Upper lobe of right lung (tissue), 1 donor: ENCODE measurements at regions not wholly inside any gene's neighbourhood (a gene's known extent, or its start where the extent isn't known, plus 50 kb on each side); places are given as distances from the start of the nearest gene placed in this dataset.

Experiments used
- ATAC-seq: fragments of 200-7000 bp; cut with Tn5 transposase; one replicate; pipeline ENCODE4 v1.9.1; 2020; ENCODE audit warnings: mild to moderate bottlenecking, moderate library complexity
- DNase-seq: peaks from one replicate; pipeline ENCODE4 v3.0.0-alpha.2; 2020
- H3K27ac ChIP-seq: fragments of 200-600 bp; one replicate; pipeline ENCODE4 v1.8.0; 2022
- H3K27me3 ChIP-seq: fragments of 200-600 bp; one replicate; pipeline ENCODE4 v1.8.0; 2022; ENCODE audit warnings: mild to moderate bottlenecking
- H3K36me3 ChIP-seq: fragments of 200-600 bp; one replicate; pipeline ENCODE4 v1.8.0; 2022
- H3K4me1 ChIP-seq: fragments of 200-600 bp; one replicate; pipeline ENCODE4 v1.8.0; 2022
- H3K4me3 ChIP-seq: fragments of 200-600 bp; one replicate; pipeline ENCODE4 v1.8.0; 2022; ENCODE audit warnings: mild to moderate bottlenecking
- H3K9me3 ChIP-seq: fragments of 200-600 bp; one replicate; pipeline ENCODE4 v1.8.0; 2022
- CTCF ChIP-seq: fragments of 200-600 bp; IDR thresholded peaks from one replicate; pipeline ENCODE4 v1.8.0; 2022; ENCODE audit warnings: antibody characterized with exemption
- intact Hi-C: fragments of 100-400 bp; cut with DNase I; formaldehyde crosslinking; loops from one replicate; pipeline ENCODE4 v1.11.0; 2022
- donor health status: DM: no; HTN: yes; CAD: no; lungs with severe emphysema.

- Histone ChIP-seq H3K27ac (no peak overlapping the region), H3K4me3 (no peak overlapping the region), H3K36me3 (no peaks in the 10 kb centered on the region), H3K4me1 (no peaks in the 10 kb centered on the region), H3K9me3 (no peaks in the 10 kb centered on the region), H3K27me3 (no peaks in the 10 kb centered on the region)
- TF ChIP-seq CTCF = no peak
- ATAC-seq = peak; percentile 20
- intact Hi-C loops = no loop called here
- DNase-seq = no peak
These were observed 213.5 kb upstream of the CDIN1 start for GRCh38 chr15:36365963-36366362.

- H3K27me3 ChIP-seq = no peaks in the 10 kb centered on the region
- no peak for TF ChIP-seq CTCF
- DNase-seq = no peak
- intact Hi-C loops = no loop called here
- H3K4me1 ChIP-seq = no peaks in the 10 kb centered on the region
- H3K36me3 ChIP-seq = no peaks in the 10 kb centered on the region
- no peak for ATAC-seq
- no peak overlapping the region for H3K4me3 ChIP-seq
- no peak overlapping the region for H3K27ac ChIP-seq
- H3K9me3 ChIP-seq = no peaks in the 10 kb centered on the region
These were observed 209.2 kb upstream of the CDIN1 start for GRCh38 chr15:36370051-36370730.

- no peaks in the 10 kb centered on the region for H3K9me3 ChIP-seq
- no peaks in the 10 kb centered on the region for H3K4me1 ChIP-seq
- H3K27ac ChIP-seq = no peak overlapping the region
- H3K36me3 ChIP-seq = no peaks in the 10 kb centered on the region
- intact Hi-C loops = no loop called here
- no peak for TF ChIP-seq CTCF
- H3K4me3 ChIP-seq = no peak overlapping the region
- ATAC-seq (no peak), DNase-seq (no peak)
- no peaks in the 10 kb centered on the region for H3K27me3 ChIP-seq
These were observed 208.7 kb upstream of the CDIN1 start for GRCh38 chr15:36370731-36371112.

GRCh38 chr15:36371509-36371908 is 207.9 kb upstream of the CDIN1 start:
- H3K27me3 ChIP-seq = no peaks in the 10 kb centered on the region
- TF ChIP-seq CTCF = no peak
- DNase-seq (no peak), ATAC-seq (no peak)
- H3K36me3 ChIP-seq = no peaks in the 10 kb centered on the region
- H3K4me3 ChIP-seq = no peak overlapping the region
- no peak overlapping the region for H3K27ac ChIP-seq
- no peaks in the 10 kb centered on the region for H3K9me3 ChIP-seq
- intact Hi-C loops = no loop called here
- no peaks in the 10 kb centered on the region for H3K4me1 ChIP-seq

- Histone ChIP-seq H3K4me3 (no peak overlapping the region), H3K36me3 (no peaks in the 10 kb centered on the region), H3K4me1 (no peaks in the 10 kb centered on the region), H3K27ac (no peak overlapping the region), H3K27me3 (no peaks in the 10 kb centered on the region), H3K9me3 (no peaks in the 10 kb centered on the region)
- DNase-seq = no peak
- TF ChIP-seq CTCF = no peak
- intact Hi-C loops = no loop called here
- no peak for ATAC-seq
These were observed 206.5 kb upstream of the CDIN1 start for GRCh38 chr15:36372968-36373367.

GRCh38 chr15:36373550-36373949 is 205.9 kb upstream of the CDIN1 start:
- Histone ChIP-seq H3K27me3 (no peaks in the 10 kb centered on the region), H3K36me3 (no peaks in the 10 kb centered on the region), H3K4me3 (no peak overlapping the region), H3K9me3 (no peaks in the 10 kb centered on the region), H3K4me1 (no peaks in the 10 kb centered on the region), H3K27ac (no peak overlapping the region)
- no peak for ATAC-seq
- no peak for DNase-seq
- intact Hi-C loops = no loop called here
- TF ChIP-seq CTCF = no peak
